ENCODE measurements at regions not wholly inside any gene's neighbourhood (a gene's known extent, or its start where the extent isn't known, plus 50 kb on each side); places are given as distances from the start of the nearest gene placed in this dataset.

- 0 out of 2 replicates have a peak, but pooled peaks cover 4% of the 10 kb centered on the region for H3K9me3 ChIP-seq (ENCODE audit: insufficient read depth, low read depth, low read length)
- TF ChIP-seq CTCF (conservative IDR thresholded peaks at IDR 0.05; ENCODE audit: low read length) (no peak), EZH2phosphoT487 (IDR thresholded peaks at IDR 0.05; ENCODE audit: borderline replicate concordance) (no peak)
These were observed 565.7 kb upstream of the BTBD3 start for GRCh38 chr20:11352041-11352440.

GRCh38 chr20:11354846-11355245 lies 562.8 kb upstream of the BTBD3 start:
- TF ChIP-seq EZH2phosphoT487 (IDR thresholded peaks at IDR 0.05; ENCODE audit: borderline replicate concordance) (no peak), CTCF (conservative IDR thresholded peaks at IDR 0.05; ENCODE audit: low read length) (no peak)
- Histone ChIP-seq H3K4me2 (ENCODE audit: low read depth, low read length, poor library complexity, severe bottlenecking) (no peak overlapping the region), H3K36me3 (ENCODE audit: insufficient read depth, low read length) (no peaks in the 10 kb centered on the region), H3F3A (ENCODE audit: low read depth) (no peaks in the 10 kb centered on the region), H4K20me1 (ENCODE audit: insufficient read depth, low read length, poor library complexity, severe bottlenecking) (no peaks in the 10 kb centered on the region), H3K4me3 (ENCODE audit: low read length, poor library complexity, severe bottlenecking) (no peak overlapping the region), H2AFZ (ENCODE audit: low read length) (no peak overlapping the region), H3K9me2 (replicated peaks; ENCODE audit: low read depth, low read length) (no peaks in the 10 kb centered on the region), H3K4me1 (ENCODE audit: insufficient read depth, low read length, poor library complexity, severe bottlenecking) (no peaks in the 10 kb centered on the region), H3K79me2 (ENCODE audit: insufficient read depth, low read length) (no peaks in the 10 kb centered on the region), H3K27me3 (ENCODE audit: insufficient read depth, low read length, poor library complexity, severe bottlenecking) (no peaks in the 10 kb centered on the region), H3K9ac (ENCODE audit: low read depth, low read length, poor library complexity, severe bottlenecking) (no peak overlapping the region), H3K9me3 (ENCODE audit: insufficient read depth, low read depth, low read length) (0 out of 2 replicates have a peak, but pooled peaks cover 4% of the 10 kb centered on the region)

More at GRCh38 chr20:11352041-11352440, 565.7 kb upstream of the BTBD3 start:
- H3F3A ChIP-seq (ENCODE audit: low read depth), result no peaks in the 10 kb centered on the region
- no peaks in the 10 kb centered on the region for H3K36me3 ChIP-seq (ENCODE audit: insufficient read depth, low read length)
- no peak overlapping the region for H3K4me2 ChIP-seq (ENCODE audit: low read depth, low read length, poor library complexity, severe bottlenecking)
- no peak overlapping the region for H2AFZ ChIP-seq (ENCODE audit: low read length)
- H3K4me1 ChIP-seq (ENCODE audit: insufficient read depth, low read length, poor library complexity, severe bottlenecking), result no peaks in the 10 kb centered on the region
- no peak overlapping the region for H3K9ac ChIP-seq (ENCODE audit: low read depth, low read length, poor library complexity, severe bottlenecking)
- H3K4me3 ChIP-seq (ENCODE audit: low read length, poor library complexity, severe bottlenecking), result no peak overlapping the region
- no peaks in the 10 kb centered on the region for H3K9me2 ChIP-seq (replicated peaks; ENCODE audit: low read depth, low read length)
- no peaks in the 10 kb centered on the region for H4K20me1 ChIP-seq (ENCODE audit: insufficient read depth, low read length, poor library complexity, severe bottlenecking)
- no peaks in the 10 kb centered on the region for H3K79me2 ChIP-seq (ENCODE audit: insufficient read depth, low read length)
- H3K27me3 ChIP-seq (ENCODE audit: insufficient read depth, low read length, poor library complexity, severe bottlenecking), result no peaks in the 10 kb centered on the region

- no peak overlapping the region for H2AFZ ChIP-seq (ENCODE audit: low read length)
- no peaks in the 10 kb centered on the region for H3K36me3 ChIP-seq (ENCODE audit: insufficient read depth, low read length)
- no peaks in the 10 kb centered on the region for H4K20me1 ChIP-seq (ENCODE audit: insufficient read depth, low read length, poor library complexity, severe bottlenecking)
- no peaks in the 10 kb centered on the region for H3K9me2 ChIP-seq (replicated peaks; ENCODE audit: low read depth, low read length)
- TF ChIP-seq EZH2phosphoT487 (IDR thresholded peaks at IDR 0.05; ENCODE audit: borderline replicate concordance), result no peak
- no peak for TF ChIP-seq CTCF (conservative IDR thresholded peaks at IDR 0.05; ENCODE audit: low read length)
- no peaks in the 10 kb centered on the region for H3K27me3 ChIP-seq (ENCODE audit: insufficient read depth, low read length, poor library complexity, severe bottlenecking)
- no peak overlapping the region for H3K4me3 ChIP-seq (ENCODE audit: low read length, poor library complexity, severe bottlenecking)
- no peaks in the 10 kb centered on the region for H3F3A ChIP-seq (ENCODE audit: low read depth)
- H3K9me3 ChIP-seq (ENCODE audit: insufficient read depth, low read depth, low read length), result 0 out of 2 replicates have a peak, but pooled peaks cover 4% of the 10 kb centered on the region
- H3K79me2 ChIP-seq (ENCODE audit: insufficient read depth, low read length), result no peaks in the 10 kb centered on the region
- no peak overlapping the region for H3K4me2 ChIP-seq (ENCODE audit: low read depth, low read length, poor library complexity, severe bottlenecking)
- H3K4me1 ChIP-seq (ENCODE audit: insufficient read depth, low read length, poor library complexity, severe bottlenecking), result no peaks in the 10 kb centered on the region
- H3K9ac ChIP-seq (ENCODE audit: low read depth, low read length, poor library complexity, severe bottlenecking), result no peak overlapping the region
These were observed 562.3 kb upstream of the BTBD3 start for GRCh38 chr20:11355345-11355744.
